Hepatocyte (in vitro differentiated cells): ENCODE measurements at regions not wholly inside any gene's neighbourhood (a gene's known extent, or its start where the extent isn't known, plus 50 kb on each side); places are given as distances from the start of the nearest gene placed in this dataset.

ENCODE experiments used
- DNase-seq: peaks from one replicate; pipeline ENCODE4 v3.0.0-alpha.2; 2016; ENCODE audit warnings: low spot score
- H2AFZ ChIP-seq: fragments of 200-600 bp; sonication (generic); 2 replicates; pipeline ENCODE4 v1.6.0; 2016; ENCODE audit warnings: antibody characterized with exemption, mild to moderate bottlenecking
- H3K27ac ChIP-seq: fragments of 200-600 bp; sonication (generic); 2 replicates; pipeline ENCODE4 v1.5.1; 2016; ENCODE audit warnings: mild to moderate bottlenecking
- H3K27me3 ChIP-seq: fragments of 200-600 bp; sonication (generic); 2 replicates; pipeline ENCODE4 v1.6.1; 2016
- H3K36me3 ChIP-seq: fragments of 200-600 bp; sonication (generic); replicated peaks from 2 replicates; pipeline ENCODE4 v1.5.1; 2016; ENCODE audit warnings: low read depth; ENCODE audit not compliant: insufficient read depth
- H3K4me1 ChIP-seq: fragments of 200-600 bp; sonication (generic); 2 replicates; pipeline ENCODE4 v1.5.1; 2016; ENCODE audit warnings: mild to moderate bottlenecking, moderate library complexity; ENCODE audit not compliant: insufficient read depth
- H3K4me2 ChIP-seq: fragments of 200-600 bp; sonication (generic); 2 replicates; pipeline ENCODE4 v1.6.0; 2016
- H3K4me3 ChIP-seq: fragments of 200-600 bp; sonication (generic); 2 replicates; pipeline ENCODE4 v1.5.1; 2016; ENCODE audit warnings: mild to moderate bottlenecking
- H3K79me2 ChIP-seq: fragments of 200-600 bp; sonication (generic); 2 replicates; pipeline ENCODE4 v1.6.0; 2017; ENCODE audit warnings: mild to moderate bottlenecking
- H3K9me2 ChIP-seq: fragments of 200-600 bp; sonication (generic); replicated peaks from 2 replicates; pipeline ENCODE4 v1.6.0; 2017; ENCODE audit warnings: mild to moderate bottlenecking; ENCODE audit not compliant: insufficient read depth
- H3K9me3 ChIP-seq: fragments of 200-600 bp; sonication (generic); 2 replicates; pipeline ENCODE4 v1.5.1; 2016; ENCODE audit warnings: low read depth, mild to moderate bottlenecking
- H4K20me1 ChIP-seq: fragments of 200-600 bp; sonication (generic); 2 replicates; pipeline ENCODE4 v1.6.0; 2016; ENCODE audit warnings: mild to moderate bottlenecking; ENCODE audit not compliant: insufficient read depth, poor library complexity, severe bottlenecking
- EZH2 ChIP-seq: fragments of 200-600 bp; sonication (generic); IDR thresholded peaks from 2 replicates; pipeline ENCODE4 v1.6.1; 2016; ENCODE audit warnings: antibody characterized with exemption, mild to moderate bottlenecking, borderline replicate concordance
- EZH2phosphoT487 ChIP-seq: fragments of 200-600 bp; sonication (generic); IDR thresholded peaks from one replicate; pipeline ENCODE4 v1.6.1; 2018; ENCODE audit warnings: antibody characterized with exemption, mild to moderate bottlenecking, low read depth, moderate library complexity; ENCODE audit not compliant: unreplicated experiment, severe bottlenecking
- WGBS: methylation state at CpG from one replicate; pipeline ENCODE4 v1.1.6; 2016; ENCODE audit warnings: low lambda C conversion rate; ENCODE audit errors: missing lambda C conversion rate; 5-methylcytosine and 5-hydroxymethylcytosine counted together
- TF ChIP-seq, protein P1 (sequence below): fragments of 200-600 bp; sonication (generic); IDR thresholded peaks from 2 replicates; pipeline ENCODE4 v1.5.1; 2016; ENCODE audit warnings: antibody characterized with exemption, mild to moderate bottlenecking; ENCODE audit not compliant: poor library complexity

DNA sequence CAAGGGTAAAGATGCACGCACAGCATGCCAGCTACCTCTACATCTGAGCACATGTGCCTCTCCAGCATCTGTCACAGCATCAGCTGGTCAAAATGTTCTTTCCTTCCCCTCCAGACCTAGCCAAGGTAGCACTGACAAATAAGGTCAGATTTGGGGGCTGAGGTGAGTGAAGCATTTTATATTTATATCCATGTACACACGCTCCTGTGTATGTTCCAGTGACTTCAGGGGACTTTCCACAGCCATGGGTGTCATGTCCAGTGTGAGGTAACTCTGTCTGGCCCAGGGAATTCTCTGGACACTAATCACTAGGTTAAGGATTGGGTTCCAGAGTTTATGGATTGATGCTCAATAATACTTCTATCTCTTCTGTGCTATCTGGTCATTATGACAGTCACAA, 165.2 kb upstream of the TP63 start:
- TF ChIP-seq EZH2phosphoT487 (no peak), EZH2 (no peak)
- TF ChIP-seq, protein P1, sequence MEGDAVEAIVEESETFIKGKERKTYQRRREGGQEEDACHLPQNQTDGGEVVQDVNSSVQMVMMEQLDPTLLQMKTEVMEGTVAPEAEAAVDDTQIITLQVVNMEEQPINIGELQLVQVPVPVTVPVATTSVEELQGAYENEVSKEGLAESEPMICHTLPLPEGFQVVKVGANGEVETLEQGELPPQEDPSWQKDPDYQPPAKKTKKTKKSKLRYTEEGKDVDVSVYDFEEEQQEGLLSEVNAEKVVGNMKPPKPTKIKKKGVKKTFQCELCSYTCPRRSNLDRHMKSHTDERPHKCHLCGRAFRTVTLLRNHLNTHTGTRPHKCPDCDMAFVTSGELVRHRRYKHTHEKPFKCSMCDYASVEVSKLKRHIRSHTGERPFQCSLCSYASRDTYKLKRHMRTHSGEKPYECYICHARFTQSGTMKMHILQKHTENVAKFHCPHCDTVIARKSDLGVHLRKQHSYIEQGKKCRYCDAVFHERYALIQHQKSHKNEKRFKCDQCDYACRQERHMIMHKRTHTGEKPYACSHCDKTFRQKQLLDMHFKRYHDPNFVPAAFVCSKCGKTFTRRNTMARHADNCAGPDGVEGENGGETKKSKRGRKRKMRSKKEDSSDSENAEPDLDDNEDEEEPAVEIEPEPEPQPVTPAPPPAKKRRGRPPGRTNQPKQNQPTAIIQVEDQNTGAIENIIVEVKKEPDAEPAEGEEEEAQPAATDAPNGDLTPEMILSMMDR: no peak
- no peak for DNase-seq
- Histone ChIP-seq H3K4me2 (no peak overlapping the region), H3K9me3 (no peaks in the 10 kb centered on the region), H3K27ac (no peak overlapping the region), H3K9me2 (no peaks in the 10 kb centered on the region), H3K27me3 (no peaks in the 10 kb centered on the region), H2AFZ (no peak overlapping the region), H4K20me1 (no peaks in the 10 kb centered on the region), H3K4me1 (no peaks in the 10 kb centered on the region), H3K79me2 (no peaks in the 10 kb centered on the region), H3K4me3 (no peak overlapping the region), H3K36me3 (no peaks in the 10 kb centered on the region)
- WGBS: 80% methylated on average over 2 of the region's 2 CpGs

GRCh38 chr3:189467451-189467850, 163.7 kb upstream of the TP63 start:
- Histone ChIP-seq H3K9me3 (no peaks in the 10 kb centered on the region), H3K9me2 (no peaks in the 10 kb centered on the region), H3K4me3 (no peak overlapping the region), H3K27ac (no peak overlapping the region), H3K4me2 (no peak overlapping the region), H3K36me3 (no peaks in the 10 kb centered on the region), H3K4me1 (no peaks in the 10 kb centered on the region), H3K27me3 (no peaks in the 10 kb centered on the region), H2AFZ (no peak overlapping the region), H3K79me2 (no peaks in the 10 kb centered on the region), H4K20me1 (no peaks in the 10 kb centered on the region)
- no peak for DNase-seq
- 48% methylated on average over 2 of the region's 2 CpGs for WGBS
- TF ChIP-seq EZH2: no peak

- Histone ChIP-seq H3K27me3 (no peaks in the 10 kb centered on the region), H3K4me1 (no peaks in the 10 kb centered on the region), H3K27ac (no peak overlapping the region), H3K9me3 (no peaks in the 10 kb centered on the region), H3K36me3 (no peaks in the 10 kb centered on the region), H3K9me2 (no peaks in the 10 kb centered on the region), H4K20me1 (no peaks in the 10 kb centered on the region), H2AFZ (no peak overlapping the region), H3K4me3 (no peak overlapping the region), H3K79me2 (no peaks in the 10 kb centered on the region), H3K4me2 (no peak overlapping the region)
- TF ChIP-seq EZH2phosphoT487 (no peak), EZH2 (no peak)
- TF ChIP-seq, protein P1: no peak
- 77% methylated on average over 2 of the region's 2 CpGs for WGBS
- DNase-seq: no peak
Observed at GRCh38 chr3:189474944-189475343, 156.2 kb upstream of the TP63 start.

- H3K4me1 ChIP-seq: no peaks in the 10 kb centered on the region
- H3K36me3 ChIP-seq: no peaks in the 10 kb centered on the region
- H4K20me1 ChIP-seq: no peaks in the 10 kb centered on the region
- no peaks in the 10 kb centered on the region for H3K79me2 ChIP-seq
- H3K4me2 ChIP-seq: no peak overlapping the region
- H3K9me3 ChIP-seq: no peaks in the 10 kb centered on the region
- no peaks in the 10 kb centered on the region for H3K27me3 ChIP-seq
- H2AFZ ChIP-seq: no peak overlapping the region
- no peak overlapping the region for H3K27ac ChIP-seq
- 91% methylated on average over 5 of the region's 5 CpGs for WGBS
- DNase-seq: no peak
- H3K4me3 ChIP-seq: no peak overlapping the region
- no peaks in the 10 kb centered on the region for H3K9me2 ChIP-seq
- TF ChIP-seq, protein P1: no peak
- TF ChIP-seq EZH2phosphoT487 (no peak), EZH2 (no peak)
Observed at GRCh38 chr3:189477614-189478013, 153.6 kb upstream of the TP63 start.
